Activated CD4-positive, CD25-positive, alpha-beta regulatory T cell (primary cell): ENCODE measurements at regions not wholly inside any gene's neighbourhood (a gene's known extent, or its start where the extent isn't known, plus 50 kb on each side); places are given as distances from the start of the nearest gene placed in this dataset.

Source experiments
- DNase-seq, 4 experiments: peaks; one replicate each; lab custom pipeline; 2025; lab: John Stamatoyannopoulos, UW

GRCh38 chr5:165282491-165282890 is 1777.1 kb downstream of the MAT2B start:
- no peak for DNase-seq

GRCh38 chr5:165286692-165287091 is 1781.3 kb downstream of the MAT2B start:
- DNase-seq, result no peak

GRCh38 chr5:165290535-165290934 is 1785.1 kb downstream of the MAT2B start:
- DNase-seq, result no peak

- DNase-seq, result no peak
Measured at GRCh38 chr5:165296401-165297130, 1791.1 kb downstream of the MAT2B start.

- no peak for DNase-seq
Measured at GRCh38 chr5:165304193-165304827, 1798.9 kb downstream of the MAT2B start.

GRCh38 chr5:165305596-165305995 is 1800.2 kb downstream of the MAT2B start:
- no peak for DNase-seq

- no peak for DNase-seq
Measured at GRCh38 chr5:165309446-165309845, 1804.0 kb downstream of the MAT2B start.

GRCh38 chr5:165310031-165310430 is 1804.6 kb downstream of the MAT2B start:
- DNase-seq, result no peak

GRCh38 chr5:165321912-165322311 is 1816.5 kb downstream of the MAT2B start:
- no peak for DNase-seq

GRCh38 chr5:165325221-165325620 is 1819.8 kb downstream of the MAT2B start:
- no peak for DNase-seq

- no peak for DNase-seq
Measured at GRCh38 chr5:165327631-165328030, 1822.2 kb downstream of the MAT2B start.

- no peak for DNase-seq
Measured at GRCh38 chr5:165328846-165329245, 1823.4 kb downstream of the MAT2B start.

GRCh38 chr5:165333623-165334022 is 1828.2 kb downstream of the MAT2B start:
- DNase-seq, result no peak

GRCh38 chr5:165334201-165334600 is 1828.8 kb downstream of the MAT2B start:
- DNase-seq, result no peak

- DNase-seq, result no peak
Measured at GRCh38 chr5:165349735-165350134, 1844.3 kb downstream of the MAT2B start.

GRCh38 chr5:165351342-165351741 is 1845.9 kb downstream of the MAT2B start:
- no peak for DNase-seq

GRCh38 chr5:165360366-165360765 is 1854.9 kb downstream of the MAT2B start:
- DNase-seq, result no peak

- no peak for DNase-seq
Measured at GRCh38 chr5:165360784-165361542, 1855.5 kb downstream of the MAT2B start.

GRCh38 chr5:165370233-165370632 is 1864.8 kb downstream of the MAT2B start:
- no peak for DNase-seq

- DNase-seq, result no peak
Measured at GRCh38 chr5:165370794-165371193, 1865.4 kb downstream of the MAT2B start.

GRCh38 chr5:165375201-165375600 is 1869.8 kb downstream of the MAT2B start:
- DNase-seq, result no peak

- no peak for DNase-seq
Measured at GRCh38 chr5:165393839-165394238, 1888.4 kb downstream of the MAT2B start.

- DNase-seq, result no peak
Measured at GRCh38 chr5:165397516-165397915, 1892.1 kb downstream of the MAT2B start.
